Endothelial cell of umbilical vein (primary cell): ENCODE measurements at regions not wholly inside any gene's neighbourhood (a gene's known extent, or its start where the extent isn't known, plus 50 kb on each side); places are given as distances from the start of the nearest gene placed in this dataset.

Experiments used
- EZH2 ChIP-seq: IDR thresholded peaks from 2 replicates; pipeline ENCODE4 v1.6.1; 2012; ENCODE audit warnings: borderline replicate concordance, low read depth, mild to moderate bottlenecking, moderate library complexity, low read length, inconsistent platforms; ENCODE audit not compliant: severe bottlenecking
- FOS ChIP-seq: IDR thresholded peaks from 2 replicates; pipeline ENCODE4 v1.6.1; 2011; ENCODE audit warnings: mild to moderate bottlenecking, low read length, moderate library complexity, borderline replicate concordance; ENCODE audit not compliant: insufficient read depth
- GATA2 ChIP-seq: IDR thresholded peaks from 2 replicates; pipeline ENCODE4 v1.7.0; 2011; ENCODE audit warnings: low read depth, mild to moderate bottlenecking, moderate library complexity, mixed read lengths, low read length; ENCODE audit not compliant: insufficient read length, insufficient read depth
- MYC ChIP-seq: IDR thresholded peaks from one replicate; pipeline ENCODE4 v1.6.1; 2011; ENCODE audit warnings: mild to moderate bottlenecking, low read depth, low read length
- POLR2A ChIP-seq: IDR thresholded peaks from 2 replicates; pipeline ENCODE4 v1.6.1; 2012; ENCODE audit warnings: low read depth, mild to moderate bottlenecking, control low read depth, low read length
- POLR2AphosphoS5 ChIP-seq: IDR thresholded peaks from 2 replicates; pipeline ENCODE4 v1.6.1; 2012; ENCODE audit warnings: low read depth, mild to moderate bottlenecking, control low read depth, low read length, moderate library complexity; ENCODE audit not compliant: insufficient read depth
- TF ChIP-seq, protein P1 (sequence below): IDR thresholded peaks from 2 replicates; pipeline ENCODE4 v1.6.1; 2011; ENCODE audit not compliant: insufficient read depth, insufficient read length
- TF ChIP-seq, protein P2 (sequence below), 2 donors: IDR thresholded peaks; 1 replicate in 1 of 2; 2 replicates in 1 of 2; pipeline ENCODE4 v1.5.1; 2011; ENCODE audit warnings: low read length in 2 of 2, mild to moderate bottlenecking in 2 of 2, moderate library complexity in 2 of 2, control low read depth in 1 of 2, inconsistent platforms in 1 of 2, low read depth in 1 of 2; ENCODE audit not compliant: insufficient read depth in 1 of 2; ENCODE audit errors: extremely low read depth in 1 of 2

DNA sequence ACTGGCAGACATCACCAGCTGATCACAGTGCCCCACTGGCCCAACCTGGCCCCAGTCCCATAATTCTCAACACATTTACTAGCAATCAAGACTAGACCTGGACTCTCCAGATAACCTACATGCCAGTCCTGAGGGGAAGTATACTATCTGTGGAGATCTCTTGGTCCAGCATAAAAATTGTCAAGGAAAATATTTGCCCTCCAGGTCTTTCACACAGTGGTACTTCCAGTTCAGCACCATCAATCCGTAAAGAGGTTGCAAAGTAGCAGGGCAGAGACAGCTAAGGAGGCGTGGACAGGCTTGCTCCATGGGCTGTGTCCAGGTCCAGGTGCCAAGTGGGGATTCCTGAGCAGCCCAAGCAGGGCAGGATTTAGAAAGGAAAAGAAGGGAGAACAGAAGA lies 143.6 kb upstream of the BACE2 start:
- TF ChIP-seq POLR2A = no peak
- TF ChIP-seq, protein P1, sequence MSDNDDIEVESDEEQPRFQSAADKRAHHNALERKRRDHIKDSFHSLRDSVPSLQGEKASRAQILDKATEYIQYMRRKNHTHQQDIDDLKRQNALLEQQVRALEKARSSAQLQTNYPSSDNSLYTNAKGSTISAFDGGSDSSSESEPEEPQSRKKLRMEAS = no peak
- no peak for TF ChIP-seq EZH2
- TF ChIP-seq POLR2AphosphoS5 = no peak
- TF ChIP-seq, protein P2, sequence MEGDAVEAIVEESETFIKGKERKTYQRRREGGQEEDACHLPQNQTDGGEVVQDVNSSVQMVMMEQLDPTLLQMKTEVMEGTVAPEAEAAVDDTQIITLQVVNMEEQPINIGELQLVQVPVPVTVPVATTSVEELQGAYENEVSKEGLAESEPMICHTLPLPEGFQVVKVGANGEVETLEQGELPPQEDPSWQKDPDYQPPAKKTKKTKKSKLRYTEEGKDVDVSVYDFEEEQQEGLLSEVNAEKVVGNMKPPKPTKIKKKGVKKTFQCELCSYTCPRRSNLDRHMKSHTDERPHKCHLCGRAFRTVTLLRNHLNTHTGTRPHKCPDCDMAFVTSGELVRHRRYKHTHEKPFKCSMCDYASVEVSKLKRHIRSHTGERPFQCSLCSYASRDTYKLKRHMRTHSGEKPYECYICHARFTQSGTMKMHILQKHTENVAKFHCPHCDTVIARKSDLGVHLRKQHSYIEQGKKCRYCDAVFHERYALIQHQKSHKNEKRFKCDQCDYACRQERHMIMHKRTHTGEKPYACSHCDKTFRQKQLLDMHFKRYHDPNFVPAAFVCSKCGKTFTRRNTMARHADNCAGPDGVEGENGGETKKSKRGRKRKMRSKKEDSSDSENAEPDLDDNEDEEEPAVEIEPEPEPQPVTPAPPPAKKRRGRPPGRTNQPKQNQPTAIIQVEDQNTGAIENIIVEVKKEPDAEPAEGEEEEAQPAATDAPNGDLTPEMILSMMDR (IDR thresholded peaks at IDR 0.05; ENCODE audit: extremely low read depth in 1 of 2, insufficient read depth in 1 of 2, low read depth in 1 of 2, low read length in 2 of 2) = no peak
- no peak for TF ChIP-seq FOS
- no peak for TF ChIP-seq GATA2
- no peak for TF ChIP-seq MYC
